Central memory CD8-positive, alpha-beta T cell (primary cell): ENCODE measurements at regions not wholly inside any gene's neighbourhood (a gene's known extent, or its start where the extent isn't known, plus 50 kb on each side); places are given as distances from the start of the nearest gene placed in this dataset.
"Not testable (repeated sequence)": the region's sequence is repeated elsewhere in the genome, so short reads cannot be mapped to it uniquely, and the experiment has no call there.

Experiments
- ATAC-seq: fragments of 150-1000 bp; cut with Tn5 transposase; replicated peaks from 2 replicates; pipeline ENCODE4 v1.10.0; 2022; ENCODE audit warnings: mild to moderate bottlenecking, moderate FRiP score, moderate number of reproducible peaks; ENCODE audit not compliant: poor library complexity, severe bottlenecking; ENCODE audit errors: extremely low read depth
- DNase-seq, 2 donors: peaks; one replicate each; pipeline ENCODE4 v3.0.0; 2021; ENCODE audit warnings: low spot score in 2 of 2
- H3K27ac Mint-ChIP-seq: one replicate; pipeline ENCODE4 v1.8.0; 2022; ENCODE audit warnings: low read depth, mild to moderate bottlenecking, moderate library complexity, mixed read lengths
- H3K27me3 Mint-ChIP-seq: one replicate; pipeline ENCODE4 v1.8.0; 2022; ENCODE audit warnings: mixed read lengths
- H3K36me3 Mint-ChIP-seq: one replicate; pipeline ENCODE4 v1.8.0; 2022; ENCODE audit warnings: mild to moderate bottlenecking, moderate library complexity, mixed read lengths; ENCODE audit not compliant: insufficient read depth
- H3K4me1 Mint-ChIP-seq: one replicate; pipeline ENCODE4 v1.8.0; 2022; ENCODE audit warnings: mixed read lengths
- H3K4me3 Mint-ChIP-seq: one replicate; pipeline ENCODE4 v1.8.0; 2022; ENCODE audit warnings: mild to moderate bottlenecking, moderate library complexity, mixed read lengths
- H3K9me3 Mint-ChIP-seq: one replicate; pipeline ENCODE4 v1.8.0; 2022; ENCODE audit warnings: mixed read lengths

- ATAC-seq, result no peak
Observed at GRCh38 chr6:103522045-103522444, 1337.7 kb downstream of the HACE1 start.

GRCh38 chr6:103516336-103516735, 1343.4 kb downstream of the HACE1 start:
- H3K9me3 Mint-ChIP-seq, result peaks cover 21% of the 10 kb centered on the region
- H3K4me3 Mint-ChIP-seq, result no peak overlapping the region
- H3K27me3 Mint-ChIP-seq, result no peaks in the 10 kb centered on the region
- peaks cover 3% of the 10 kb centered on the region for H3K36me3 Mint-ChIP-seq
- no peak for DNase-seq
- H3K27ac Mint-ChIP-seq, result no peak overlapping the region
- ATAC-seq, result no peak
- no peaks in the 10 kb centered on the region for H3K4me1 Mint-ChIP-seq

More at GRCh38 chr6:103522045-103522444, 1337.7 kb downstream of the HACE1 start:
- Mint-ChIP-seq H3K27me3 (no peaks in the 10 kb centered on the region), H3K36me3 (no peaks in the 10 kb centered on the region), H3K9me3 (peaks cover 26% of the 10 kb centered on the region), H3K27ac (no peak overlapping the region), H3K4me1 (no peaks in the 10 kb centered on the region), H3K4me3 (no peak overlapping the region)
- no peak for DNase-seq

- DNase-seq (no peak), ATAC-seq (no peak)
- Mint-ChIP-seq H3K4me1 (no peaks in the 10 kb centered on the region), H3K27me3 (no peaks in the 10 kb centered on the region), H3K9me3 (peaks cover 21% of the 10 kb centered on the region), H3K4me3 (no peak overlapping the region), H3K36me3 (peaks cover 1% of the 10 kb centered on the region), H3K27ac (no peak overlapping the region)
Observed at GRCh38 chr6:103507052-103507451, 1352.7 kb downstream of the HACE1 start.

DNA sequence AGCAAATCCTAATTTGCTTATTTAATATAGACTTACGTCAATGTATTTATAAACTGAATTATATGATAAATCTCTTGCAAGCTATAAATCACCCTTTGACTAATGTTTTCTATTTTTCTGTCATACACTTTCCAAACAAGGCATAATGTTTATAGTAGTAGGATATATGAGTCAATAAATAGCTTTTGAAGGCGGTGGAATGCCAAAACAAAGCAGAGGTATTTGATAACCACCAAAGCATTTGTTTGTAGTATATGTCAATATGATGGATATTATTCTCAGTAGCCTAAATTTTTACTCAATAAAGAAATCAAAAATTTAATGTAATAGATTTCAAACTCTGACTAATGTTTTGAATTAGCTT, 1354.6 kb downstream of the HACE1 start:
- Mint-ChIP-seq H3K4me1 (no peaks in the 10 kb centered on the region), H3K27me3 (no peaks in the 10 kb centered on the region), H3K36me3 (peaks cover 1% of the 10 kb centered on the region), H3K9me3 (peaks cover 14% of the 10 kb centered on the region), H3K4me3 (no peak overlapping the region), H3K27ac (no peak overlapping the region)
- DNase-seq (no peak), ATAC-seq (no peak)

DNA sequence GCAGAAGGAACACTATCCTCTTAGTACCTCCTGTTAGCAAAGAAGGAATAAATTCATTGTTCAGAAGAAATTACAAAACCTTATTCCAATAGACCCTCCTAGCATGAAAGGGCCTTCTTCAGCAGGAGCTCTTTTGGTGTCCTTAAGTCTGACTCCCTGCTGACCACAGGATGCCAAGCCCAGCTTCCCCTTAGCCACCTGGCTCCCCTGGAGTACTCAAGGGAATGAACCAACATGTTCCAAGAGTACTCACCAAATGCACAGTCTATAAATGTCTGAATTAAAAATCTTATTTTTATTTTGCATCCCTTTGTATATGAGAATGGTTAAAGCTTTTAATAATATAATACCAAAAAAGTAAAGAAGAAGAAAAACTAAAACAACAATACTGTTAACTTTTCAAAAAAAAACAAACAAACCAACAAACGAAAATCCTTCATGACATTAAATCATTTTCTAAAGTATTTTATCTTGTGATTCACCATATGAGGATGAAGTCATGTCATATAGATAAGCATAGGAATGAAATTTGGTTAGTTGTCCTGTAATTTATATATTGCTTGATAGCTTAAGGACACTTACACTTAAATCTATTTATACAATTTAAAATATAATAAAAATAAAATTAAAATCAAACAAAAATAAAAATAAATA, 1355.1 kb downstream of the HACE1 start:
- DNase-seq (no peak), ATAC-seq (no peak)
- Mint-ChIP-seq H3K4me1 (no peaks in the 10 kb centered on the region), H3K27me3 (no peaks in the 10 kb centered on the region), H3K36me3 (peaks cover 1% of the 10 kb centered on the region), H3K4me3 (no peak overlapping the region), H3K27ac (no peak overlapping the region), H3K9me3 (peaks cover 10% of the 10 kb centered on the region)

GRCh38 chr6:103496588-103496987, 1363.1 kb downstream of the HACE1 start:
- not testable (repeated sequence) for H3K27ac Mint-ChIP-seq, H3K9me3 Mint-ChIP-seq, H3K4me1 Mint-ChIP-seq, H3K27me3 Mint-ChIP-seq, H3K4me3 Mint-ChIP-seq, ATAC-seq, H3K36me3 Mint-ChIP-seq, DNase-seq

DNA sequence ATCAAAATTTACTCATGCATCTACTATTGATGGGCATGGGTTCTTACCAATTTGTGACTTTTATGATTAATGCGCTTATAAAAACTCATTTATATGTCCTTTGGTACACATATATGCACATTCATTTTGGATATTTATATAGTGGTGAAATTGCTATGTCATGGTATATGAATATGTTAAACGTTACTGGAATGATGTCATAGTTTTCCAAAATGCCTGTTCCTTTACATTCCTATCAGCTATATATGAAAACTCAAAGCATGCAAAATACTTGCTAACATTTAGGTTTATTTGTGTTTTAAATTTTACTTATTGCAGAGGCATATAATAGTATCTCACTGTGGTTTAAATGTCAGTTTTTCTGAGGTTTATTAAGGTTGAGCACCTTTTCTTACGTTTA, 1403.1 kb downstream of the HACE1 start:
- no peak for ATAC-seq
- Mint-ChIP-seq H3K4me3 (no peak overlapping the region), H3K27me3 (no peaks in the 10 kb centered on the region), H3K36me3 (no peaks in the 10 kb centered on the region), H3K4me1 (no peaks in the 10 kb centered on the region), H3K27ac (no peak overlapping the region), H3K9me3 (peaks cover 25% of the 10 kb centered on the region)
- no peak for DNase-seq

DNA sequence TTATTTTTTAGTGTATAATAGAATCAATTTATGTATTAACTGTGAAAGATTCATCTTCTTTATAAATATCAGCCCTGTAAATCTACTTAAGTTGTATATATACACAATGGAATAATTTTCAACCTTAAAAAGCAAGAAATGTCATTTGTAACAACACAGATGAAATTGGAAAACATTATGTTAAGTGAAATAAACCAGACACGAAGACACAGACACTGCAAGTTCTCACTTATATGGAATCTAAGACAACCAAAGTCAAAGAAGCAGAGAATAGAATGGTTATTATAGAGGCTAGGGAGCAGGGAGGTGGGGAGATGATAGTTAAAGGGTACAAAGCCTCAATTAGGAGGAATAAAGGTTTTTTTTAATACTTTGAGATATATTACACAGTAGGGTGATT, 1404.4 kb downstream of the HACE1 start:
- Mint-ChIP-seq H3K4me3 (no peak overlapping the region), H3K9me3 (peaks cover 22% of the 10 kb centered on the region), H3K27ac (no peak overlapping the region), H3K27me3 (no peaks in the 10 kb centered on the region), H3K36me3 (no peaks in the 10 kb centered on the region), H3K4me1 (no peaks in the 10 kb centered on the region)
- no peak for DNase-seq
- ATAC-seq, result no peak

DNA sequence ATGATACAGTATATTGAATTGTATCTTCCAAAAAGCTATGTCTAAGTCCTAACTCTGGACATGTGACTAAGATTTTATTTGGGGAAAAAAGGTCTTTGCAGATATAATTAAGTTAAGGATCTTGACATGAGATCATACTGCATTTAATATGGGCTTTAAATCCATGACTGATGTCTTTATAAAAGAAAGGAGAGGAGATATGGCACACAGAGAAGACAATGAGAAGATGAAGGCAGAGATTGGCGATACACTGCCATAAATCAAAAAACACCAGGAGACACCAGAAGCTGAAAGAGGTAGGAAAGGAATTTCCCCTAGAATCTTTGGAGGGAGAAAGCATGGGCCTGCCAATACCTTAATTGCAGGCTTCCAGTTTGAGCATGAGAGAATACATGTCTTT, 1450.2 kb downstream of the HACE1 start:
- no peak for DNase-seq
- H3K36me3 Mint-ChIP-seq, result no peaks in the 10 kb centered on the region
- no peaks in the 10 kb centered on the region for H3K9me3 Mint-ChIP-seq
- no peaks in the 10 kb centered on the region for H3K4me1 Mint-ChIP-seq
- no peak overlapping the region for H3K27ac Mint-ChIP-seq
- no peak for ATAC-seq
- H3K4me3 Mint-ChIP-seq, result no peak overlapping the region
- H3K27me3 Mint-ChIP-seq, result no peaks in the 10 kb centered on the region

- Mint-ChIP-seq H3K36me3 (no peaks in the 10 kb centered on the region), H3K4me3 (no peak overlapping the region), H3K9me3 (peaks cover 12% of the 10 kb centered on the region), H3K27ac (no peak overlapping the region), H3K4me1 (no peaks in the 10 kb centered on the region), H3K27me3 (no peaks in the 10 kb centered on the region)
- no peak for DNase-seq
- ATAC-seq, result no peak
Observed at GRCh38 chr6:103405321-103405720, 1454.4 kb downstream of the HACE1 start.

DNA sequence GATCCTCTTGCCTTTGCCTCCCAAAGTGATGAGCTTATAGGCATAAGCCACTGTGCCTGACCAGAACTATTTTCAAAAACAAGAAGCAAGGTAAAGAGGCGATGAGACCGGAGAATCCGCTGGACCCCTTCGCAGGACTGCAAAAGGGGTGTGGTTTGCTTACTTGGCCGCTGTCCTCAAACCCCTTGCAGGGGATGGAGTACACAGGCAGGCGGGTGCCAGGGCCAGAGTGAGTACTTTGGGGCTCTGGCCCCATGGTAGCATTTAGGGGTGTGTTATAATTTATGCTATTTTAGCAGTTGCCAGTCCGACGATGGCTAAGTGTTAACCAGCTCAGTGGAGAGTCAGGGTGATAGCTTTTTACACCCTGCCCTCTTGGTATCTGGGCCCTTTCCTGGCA, 1454.9 kb downstream of the HACE1 start:
- DNase-seq, result no peak
- Mint-ChIP-seq H3K4me1 (no peaks in the 10 kb centered on the region), H3K4me3 (no peak overlapping the region), H3K27me3 (no peaks in the 10 kb centered on the region), H3K36me3 (no peaks in the 10 kb centered on the region), H3K27ac (no peak overlapping the region), H3K9me3 (peaks cover 12% of the 10 kb centered on the region)
- no peak for ATAC-seq

- Mint-ChIP-seq H3K36me3 (no peaks in the 10 kb centered on the region), H3K4me1 (no peaks in the 10 kb centered on the region), H3K4me3 (no peak overlapping the region), H3K27me3 (no peaks in the 10 kb centered on the region), H3K27ac (no peak overlapping the region), H3K9me3 (peaks cover 28% of the 10 kb centered on the region)
- no peak for DNase-seq
- ATAC-seq, result no peak
Observed at GRCh38 chr6:103396768-103397167, 1463.0 kb downstream of the HACE1 start.

GRCh38 chr6:103379272-103379671, 1480.4 kb downstream of the HACE1 start:
- DNase-seq, result no peak
- H3K27ac Mint-ChIP-seq, result no peak overlapping the region
- no peak overlapping the region for H3K4me3 Mint-ChIP-seq
- H3K27me3 Mint-ChIP-seq, result no peaks in the 10 kb centered on the region
- H3K36me3 Mint-ChIP-seq, result no peaks in the 10 kb centered on the region
- ATAC-seq, result no peak
- peaks cover 12% of the 10 kb centered on the region for H3K9me3 Mint-ChIP-seq
- no peaks in the 10 kb centered on the region for H3K4me1 Mint-ChIP-seq

DNA sequence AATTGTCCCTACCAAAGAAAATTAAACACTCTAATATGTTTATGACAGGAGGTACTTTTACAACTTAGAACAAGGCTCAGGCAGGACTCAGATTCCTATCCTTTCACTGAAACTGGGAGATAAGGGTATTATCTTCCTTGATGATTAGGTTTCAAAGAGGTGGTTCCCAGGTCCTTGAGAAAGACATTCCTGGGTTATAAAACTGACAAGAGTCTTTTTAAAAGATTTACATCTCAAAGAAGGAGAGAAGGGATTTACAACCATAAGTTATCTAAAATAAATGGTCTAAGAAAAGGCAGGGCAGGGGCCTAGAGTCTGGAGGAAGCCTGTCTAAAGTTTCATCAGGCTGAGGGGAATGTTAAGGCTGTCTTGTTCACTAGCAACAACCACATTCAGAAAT, 1492.5 kb downstream of the HACE1 start:
- DNase-seq (no peak), ATAC-seq (no peak)
- H3K27ac Mint-ChIP-seq, result no peak overlapping the region
- H3K36me3 Mint-ChIP-seq, result no peaks in the 10 kb centered on the region
- no peak overlapping the region for H3K4me3 Mint-ChIP-seq
- peaks cover 30% of the 10 kb centered on the region for H3K9me3 Mint-ChIP-seq
- no peaks in the 10 kb centered on the region for H3K27me3 Mint-ChIP-seq
- H3K4me1 Mint-ChIP-seq, result no peaks in the 10 kb centered on the region
